VCaP (cell line): ENCODE measurements at regions not wholly inside any gene's neighbourhood (a gene's known extent, or its start where the extent isn't known, plus 50 kb on each side); places are given as distances from the start of the nearest gene placed in this dataset.

ENCODE experiments used
- H3K27ac ChIP-seq: fragments of 450-650 bp; 2 replicates; pipeline ENCODE4 v1.5.1; 2017
- CTCF ChIP-seq: fragments of 450-650 bp; conservative IDR thresholded peaks from 2 replicates; pipeline ENCODE4 v1.5.1; 2017; ENCODE audit warnings: mild to moderate bottlenecking, moderate library complexity

GRCh38 chr15:94535298-94536048 lies 304.1 kb downstream of the MCTP2 start:
- no peak overlapping the region for H3K27ac ChIP-seq
- no peak for TF ChIP-seq CTCF

DNA sequence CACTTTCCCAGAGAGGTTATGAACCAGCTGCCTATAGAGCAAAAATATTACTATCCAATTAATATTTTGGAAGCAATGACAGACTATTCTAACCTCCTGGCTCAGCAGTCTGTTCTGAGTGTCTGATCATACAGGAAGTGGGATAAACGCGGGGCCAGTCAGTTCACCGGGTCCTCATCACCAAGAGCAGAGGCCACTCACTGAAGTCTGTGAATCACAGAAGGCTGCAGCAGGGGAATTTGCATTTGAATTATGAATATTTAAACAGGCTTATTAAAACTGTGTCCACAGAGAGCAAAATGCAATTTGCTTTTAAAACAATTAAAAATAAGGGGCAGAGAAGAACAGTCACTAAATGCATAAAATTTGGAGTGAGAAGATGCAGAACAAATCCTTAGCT lies 305.2 kb downstream of the MCTP2 start:
- no peak for TF ChIP-seq CTCF
- H3K27ac ChIP-seq, result no peak overlapping the region

GRCh38 chr15:94538280-94538679 lies 306.9 kb downstream of the MCTP2 start:
- H3K27ac ChIP-seq, result no peak overlapping the region
- no peak for TF ChIP-seq CTCF

GRCh38 chr15:94542391-94542790 lies 311.0 kb downstream of the MCTP2 start:
- TF ChIP-seq CTCF, result no peak
- H3K27ac ChIP-seq, result no peak overlapping the region

GRCh38 chr15:94546808-94547207 lies 315.4 kb downstream of the MCTP2 start:
- no peak for TF ChIP-seq CTCF
- H3K27ac ChIP-seq, result no peak overlapping the region

GRCh38 chr15:94547711-94548110 lies 316.4 kb downstream of the MCTP2 start:
- no peak for TF ChIP-seq CTCF
- H3K27ac ChIP-seq, result no peak overlapping the region

DNA sequence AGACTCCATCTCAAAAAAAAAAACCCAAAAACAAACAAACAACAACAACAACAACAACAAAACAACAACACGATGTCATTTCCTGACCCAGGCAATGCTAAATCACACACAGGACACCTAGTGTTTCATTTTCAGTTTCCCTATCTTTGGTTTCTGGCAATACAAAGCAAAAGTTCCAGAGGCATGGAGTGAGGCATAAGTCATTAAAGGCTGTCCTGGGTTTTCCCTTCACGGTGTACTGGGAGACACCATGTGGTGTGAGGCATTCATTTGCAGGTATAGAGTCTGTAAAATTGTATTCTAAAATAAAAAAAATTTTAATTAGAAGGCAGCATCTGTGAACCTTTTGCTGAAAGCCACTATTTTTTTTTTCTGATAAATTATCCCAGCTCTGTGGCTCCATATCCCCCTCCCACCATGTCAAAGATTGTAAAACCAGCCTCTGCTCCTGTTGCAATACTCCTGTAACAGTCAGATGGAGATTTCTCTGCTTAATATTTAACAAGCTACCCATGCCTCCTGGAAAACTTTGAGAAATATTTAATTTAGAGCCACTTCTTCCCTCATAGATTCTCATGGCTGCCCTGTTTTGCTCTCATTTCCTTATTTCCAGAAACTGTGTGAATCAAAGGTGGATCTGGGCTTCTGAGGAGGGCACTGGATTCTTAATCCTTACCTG lies 324.6 kb downstream of the MCTP2 start:
- no peak overlapping the region for H3K27ac ChIP-seq
- no peak for TF ChIP-seq CTCF
